ENCODE measurements at regions not wholly inside any gene's neighbourhood (a gene's known extent, or its start where the extent isn't known, plus 50 kb on each side); places are given as distances from the start of the nearest gene placed in this dataset.
"Not testable (repeated sequence)": the region's sequence is repeated elsewhere in the genome, so short reads cannot be mapped to it uniquely, and the experiment has no call there.

- no peak for DNase-seq
Observed at GRCh38 chr4:188975271-188975670, 836.0 kb downstream of the TRIML1 start.

- peak; percentile 71 for DNase-seq
Observed at GRCh38 chr4:188976644-188977115, 837.4 kb downstream of the TRIML1 start.

GRCh38 chr4:188977232-188977631 lies 838.0 kb downstream of the TRIML1 start:
- DNase-seq: not testable (repeated sequence)

GRCh38 chr4:188984518-188984917 lies 845.3 kb downstream of the TRIML1 start:
- no peak for DNase-seq

- DNase-seq: no peak
Observed at GRCh38 chr4:188986271-188986689, 847.0 kb downstream of the TRIML1 start.

GRCh38 chr4:188987011-188987410 lies 847.8 kb downstream of the TRIML1 start:
- DNase-seq: no peak

GRCh38 chr4:188988131-188988530 lies 848.9 kb downstream of the TRIML1 start:
- no peak for DNase-seq

- no peak for DNase-seq
Observed at GRCh38 chr4:188989371-188989770, 850.1 kb downstream of the TRIML1 start.

- no peak for DNase-seq
Observed at GRCh38 chr4:188992706-188993105, 853.5 kb downstream of the TRIML1 start.

- DNase-seq: no peak
Observed at GRCh38 chr4:188993871-188994270, 854.6 kb downstream of the TRIML1 start.

- no peak for DNase-seq
Observed at GRCh38 chr4:189001283-189001970, 862.2 kb downstream of the TRIML1 start.

- DNase-seq: no peak
Observed at GRCh38 chr4:189001971-189002450, 862.8 kb downstream of the TRIML1 start.

- DNase-seq: no peak
Observed at GRCh38 chr4:189002475-189002874, 863.2 kb downstream of the TRIML1 start.

GRCh38 chr4:189010452-189011217 lies 871.4 kb downstream of the TRIML1 start:
- DNase-seq: not testable (repeated sequence)

GRCh38 chr4:189021831-189022230 lies 882.6 kb downstream of the TRIML1 start:
- DNase-seq: no peak

GRCh38 chr4:189022440-189023035 lies 883.3 kb downstream of the TRIML1 start:
- no peak for DNase-seq

- DNase-seq: peak; percentile 34
Observed at GRCh38 chr4:189029976-189030504, 890.8 kb downstream of the TRIML1 start.

GRCh38 chr4:189032606-189033338 lies 893.5 kb downstream of the TRIML1 start:
- no peak for DNase-seq

- DNase-seq: no peak
Observed at GRCh38 chr4:189033801-189034347, 894.6 kb downstream of the TRIML1 start.

- no peak for DNase-seq
Observed at GRCh38 chr4:189035091-189035490, 895.9 kb downstream of the TRIML1 start.

- DNase-seq: no peak
Observed at GRCh38 chr4:189035654-189036053, 896.4 kb downstream of the TRIML1 start.

GRCh38 chr4:189036906-189037305 lies 897.7 kb downstream of the TRIML1 start:
- no peak for DNase-seq
